Breast epithelium (tissue), 4 donors: ENCODE measurements at regions not wholly inside any gene's neighbourhood (a gene's known extent, or its start where the extent isn't known, plus 50 kb on each side); places are given as distances from the start of the nearest gene placed in this dataset.

Experiments
- DNase-seq, 2 donors: peaks; one replicate each; pipeline ENCODE4 v3.0.0-alpha.2; 2019; ENCODE audit warnings: low spot score in 2 of 2
- H3K27ac ChIP-seq, 2 donors: fragments of 200-600 bp; sonication (generic) in 1 of 2; one replicate each; pipeline ENCODE4 v1.5.1; 2016 to 2019; ENCODE audit warnings: mild to moderate bottlenecking in 1 of 2
- H3K27me3 ChIP-seq, 2 donors: fragments of 200-600 bp; sonication (generic) in 1 of 2; one replicate each; pipeline versions ENCODE4 v1.5.1 to v1.6.0; 2017 to 2019; ENCODE audit warnings: control low read depth in 1 of 2, mild to moderate bottlenecking in 1 of 2
- H3K36me3 ChIP-seq: fragments of 200-600 bp; one replicate; pipeline ENCODE4 v1.5.1; 2019
- H3K4me1 ChIP-seq, 2 donors: fragments of 200-600 bp; sonication (generic); one replicate each; pipeline ENCODE4 v1.5.1; 2016 to 2019; ENCODE audit warnings: control low read depth in 1 of 2
- H3K4me3 ChIP-seq, 3 donors: fragments of 200-600 bp; sonication (generic); 1 replicate in 2 of 3; 2 replicates in 1 of 3; pipeline ENCODE4 v1.5.1; 2016 to 2019; ENCODE audit warnings: mild to moderate bottlenecking in 3 of 3, moderate library complexity in 2 of 3
- H3K9me3 ChIP-seq, 2 donors: fragments of 200-600 bp; sonication (generic) in 1 of 2; one replicate each; pipeline ENCODE4 v1.5.1; 2016 to 2019; ENCODE audit warnings: control low read depth in 1 of 2
- CTCF ChIP-seq, 3 donors: fragments of 450-650 bp; IDR thresholded peaks; one replicate each; pipeline ENCODE4 v1.5.1; 2016 to 2017; ENCODE audit warnings: antibody characterized with exemption in 3 of 3, mild to moderate bottlenecking in 3 of 3, moderate library complexity in 3 of 3
- POLR2A ChIP-seq: fragments of 450-650 bp; IDR thresholded peaks from one replicate; pipeline ENCODE4 v1.6.1; 2016; ENCODE audit warnings: antibody characterized with exemption, mild to moderate bottlenecking, moderate library complexity
- POLR2AphosphoS5 ChIP-seq, 3 donors: sonication (generic); formaldehyde crosslinking; IDR thresholded peaks; one replicate each; pipeline ENCODE4 v1.6.1; 2017; ENCODE audit warnings: antibody characterized with exemption in 3 of 3
- intact Hi-C: fragments of 100-400 bp; cut with DNase I; formaldehyde crosslinking; loops from one replicate; pipeline ENCODE4 v1.15.1; 2023; ENCODE audit warnings: low total_unique reads

GRCh38 chr12:85523197-85523596, 243.2 kb downstream of the ALX1 start:
- no peak overlapping the region for H3K4me3 ChIP-seq
- H3K36me3 ChIP-seq = no peaks in the 10 kb centered on the region
- TF ChIP-seq POLR2A (no peak), POLR2AphosphoS5 (IDR thresholded peaks at IDR 0.05) (no peak), CTCF (IDR thresholded peaks at IDR 0.05) (no peak)
- no peak overlapping the region for H3K27ac ChIP-seq
- no peaks in the 10 kb centered on the region for H3K4me1 ChIP-seq
- no peak for DNase-seq
- no peaks in the 10 kb centered on the region for H3K9me3 ChIP-seq
- H3K27me3 ChIP-seq = no peaks in the 10 kb centered on the region
- intact Hi-C loops = no loop called here

GRCh38 chr12:85527192-85527591, 247.2 kb downstream of the ALX1 start:
- Histone ChIP-seq H3K27ac (no peak overlapping the region), H3K27me3 (no peaks in the 10 kb centered on the region), H3K4me1 (no peaks in the 10 kb centered on the region), H3K36me3 (no peaks in the 10 kb centered on the region), H3K9me3 (no peaks in the 10 kb centered on the region), H3K4me3 (no peak overlapping the region)
- intact Hi-C loops = no loop called here
- no peak for TF ChIP-seq POLR2AphosphoS5 (IDR thresholded peaks at IDR 0.05)
- TF ChIP-seq CTCF (IDR thresholded peaks at IDR 0.05) = no peak
- no peak for TF ChIP-seq POLR2A
- DNase-seq = no peak

GRCh38 chr12:85529896-85530295, 249.9 kb downstream of the ALX1 start:
- DNase-seq = no peak
- Histone ChIP-seq H3K9me3 (no peaks in the 10 kb centered on the region), H3K4me3 (no peak overlapping the region), H3K27me3 (no peaks in the 10 kb centered on the region), H3K36me3 (no peaks in the 10 kb centered on the region), H3K4me1 (no peaks in the 10 kb centered on the region), H3K27ac (no peak overlapping the region)
- intact Hi-C loops = no loop called here
- TF ChIP-seq POLR2A (no peak), POLR2AphosphoS5 (IDR thresholded peaks at IDR 0.05) (no peak), CTCF (IDR thresholded peaks at IDR 0.05) (no peak)

- H3K27me3 ChIP-seq = no peaks in the 10 kb centered on the region
- no peak overlapping the region for H3K27ac ChIP-seq
- no peaks in the 10 kb centered on the region for H3K4me1 ChIP-seq
- no peaks in the 10 kb centered on the region for H3K9me3 ChIP-seq
- no peak for DNase-seq
- intact Hi-C loops = no loop called here
- TF ChIP-seq POLR2AphosphoS5 (IDR thresholded peaks at IDR 0.05) (no peak), CTCF (IDR thresholded peaks at IDR 0.05) (no peak), POLR2A (no peak)
- H3K4me3 ChIP-seq = no peak overlapping the region
- H3K36me3 ChIP-seq = no peaks in the 10 kb centered on the region
Observed at GRCh38 chr12:85530456-85530855, 250.4 kb downstream of the ALX1 start.

- Histone ChIP-seq H3K4me1 (no peaks in the 10 kb centered on the region), H3K27ac (no peak overlapping the region), H3K9me3 (no peaks in the 10 kb centered on the region), H3K27me3 (no peaks in the 10 kb centered on the region), H3K36me3 (no peaks in the 10 kb centered on the region), H3K4me3 (no peak overlapping the region)
- intact Hi-C loops = no loop called here
- DNase-seq = no peak
- TF ChIP-seq POLR2A (no peak), POLR2AphosphoS5 (IDR thresholded peaks at IDR 0.05) (no peak), CTCF (IDR thresholded peaks at IDR 0.05) (no peak)
Observed at GRCh38 chr12:85531341-85531740, 251.3 kb downstream of the ALX1 start.
